Activated CD4-positive, alpha-beta T cell treated with anti-CD3 and anti-CD28 coated beads for 48 hours (primary cell): ENCODE measurements at regions not wholly inside any gene's neighbourhood (a gene's known extent, or its start where the extent isn't known, plus 50 kb on each side); places are given as distances from the start of the nearest gene placed in this dataset.
"Not testable (repeated sequence)": the region's sequence is repeated elsewhere in the genome, so short reads cannot be mapped to it uniquely, and the experiment has no call there.

Experiments
- DNase-seq: peaks from one replicate; pipeline ENCODE4 v3.0.0-alpha.2; 2020

DNA sequence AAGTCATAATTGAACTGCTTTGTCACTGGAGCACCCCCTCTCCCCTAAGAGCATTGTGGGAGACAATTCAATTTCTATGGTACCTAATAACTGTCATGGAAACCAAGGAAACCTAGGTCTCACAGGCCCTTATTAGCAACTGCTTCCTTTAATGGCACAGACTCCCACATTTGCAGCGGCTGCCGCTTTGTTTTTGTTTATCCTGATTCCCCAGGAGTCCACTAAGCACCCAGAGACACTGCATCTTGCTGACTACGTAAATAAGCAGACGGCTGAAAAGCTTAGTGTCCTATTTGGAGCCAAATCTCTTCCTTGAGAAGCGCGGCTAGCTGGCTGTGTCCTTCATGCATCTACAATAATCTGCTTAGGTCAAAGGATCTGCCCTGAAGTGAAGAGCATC, 494.4 kb downstream of the TMA16 start:
- no peak for DNase-seq

GRCh38 chr4:163991298-163991865, 496.9 kb downstream of the TMA16 start:
- DNase-seq, result no peak

GRCh38 chr4:164009435-164009834, 514.9 kb downstream of the TMA16 start:
- DNase-seq, result no peak

- DNase-seq, result no peak
Observed at GRCh38 chr4:164011791-164012190, 517.3 kb downstream of the TMA16 start.

DNA sequence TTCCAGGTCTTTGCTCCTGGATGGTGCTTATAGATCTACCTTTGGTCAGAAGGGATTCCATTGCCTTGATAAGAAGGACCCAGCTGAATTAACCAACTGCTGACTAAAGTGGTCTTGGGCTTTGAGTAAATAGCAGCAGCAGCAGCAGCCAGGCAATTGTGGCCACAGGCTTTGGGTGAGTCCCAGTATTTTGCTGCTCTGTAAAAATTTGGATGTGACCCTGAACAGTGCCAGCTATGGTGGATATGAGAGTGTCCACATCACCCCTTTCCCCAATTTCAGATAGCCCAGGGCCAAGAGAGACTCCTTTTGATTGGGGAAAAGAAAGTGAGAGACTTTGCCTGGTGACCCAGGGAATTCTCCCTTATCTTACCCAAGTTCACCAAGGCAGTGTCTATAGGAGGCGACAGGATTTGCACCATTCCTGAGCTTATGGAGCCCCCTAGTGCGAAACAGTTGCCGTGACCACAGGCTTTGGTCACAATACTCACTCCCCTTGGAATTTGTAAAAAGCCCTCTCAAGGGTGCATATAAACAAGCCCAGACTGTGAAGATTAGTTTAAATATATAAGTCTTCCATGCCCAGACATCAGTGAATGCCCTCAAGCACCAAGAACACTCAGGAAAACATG, 518.0 kb downstream of the TMA16 start:
- DNase-seq, result peak; percentile 19

GRCh38 chr4:164021947-164022346, 527.5 kb downstream of the TMA16 start:
- DNase-seq, result no peak

- no peak for DNase-seq
Observed at GRCh38 chr4:164023214-164023613, 528.7 kb downstream of the TMA16 start.

DNA sequence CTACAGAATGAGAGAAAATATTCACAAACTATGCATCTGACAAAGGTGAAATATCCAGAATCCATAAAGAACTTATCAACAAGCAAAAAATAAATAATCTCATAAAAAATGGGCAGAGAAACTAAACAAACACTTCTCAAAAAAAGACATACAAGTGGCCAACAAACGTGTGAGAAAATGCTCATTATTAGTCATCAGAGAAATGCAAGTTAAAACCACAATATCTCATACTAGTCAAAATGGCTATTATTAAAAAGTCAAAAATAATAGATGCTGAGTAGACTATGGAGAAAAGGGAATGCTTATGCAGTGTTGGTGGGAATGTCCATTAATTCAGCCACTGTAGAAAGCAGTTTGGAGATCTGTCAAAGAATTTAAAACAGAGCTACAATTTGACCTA, 533.3 kb downstream of the TMA16 start:
- no peak for DNase-seq

- DNase-seq, result no peak
Observed at GRCh38 chr4:164039482-164039881, 545.0 kb downstream of the TMA16 start.

- no peak for DNase-seq
Observed at GRCh38 chr4:164056426-164057142, 562.1 kb downstream of the TMA16 start.

DNA sequence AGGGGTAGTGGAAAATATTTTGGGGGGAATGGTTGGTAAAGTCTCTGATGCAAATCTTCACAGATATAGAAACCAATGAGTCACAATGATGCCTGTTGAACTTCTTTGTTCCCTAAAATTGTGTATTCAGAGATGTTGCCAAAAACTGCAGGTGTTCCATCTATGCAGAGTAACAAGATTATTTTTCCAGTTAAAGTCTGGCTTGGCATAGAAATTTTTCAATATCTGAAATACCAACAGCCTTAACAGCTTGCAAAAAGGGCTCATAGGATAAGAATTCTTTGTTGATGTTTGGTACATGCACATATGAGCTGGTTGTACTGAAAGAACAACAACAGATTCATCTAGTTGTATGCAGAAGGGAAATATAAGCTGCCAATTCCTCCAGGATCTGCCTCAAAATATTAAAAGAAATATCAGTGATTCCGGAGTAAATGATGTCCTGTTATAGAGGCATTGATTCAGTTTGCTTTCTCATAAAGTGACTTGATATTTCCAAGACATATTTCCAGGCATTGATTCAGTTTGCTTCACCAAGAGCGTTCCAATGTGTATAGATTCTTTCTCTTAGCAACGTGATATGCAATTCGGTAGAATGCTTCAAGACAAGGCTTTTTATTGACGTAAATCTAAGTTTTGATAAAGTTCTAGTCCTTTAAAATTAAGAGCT, 564.4 kb downstream of the TMA16 start:
- DNase-seq, result no peak

DNA sequence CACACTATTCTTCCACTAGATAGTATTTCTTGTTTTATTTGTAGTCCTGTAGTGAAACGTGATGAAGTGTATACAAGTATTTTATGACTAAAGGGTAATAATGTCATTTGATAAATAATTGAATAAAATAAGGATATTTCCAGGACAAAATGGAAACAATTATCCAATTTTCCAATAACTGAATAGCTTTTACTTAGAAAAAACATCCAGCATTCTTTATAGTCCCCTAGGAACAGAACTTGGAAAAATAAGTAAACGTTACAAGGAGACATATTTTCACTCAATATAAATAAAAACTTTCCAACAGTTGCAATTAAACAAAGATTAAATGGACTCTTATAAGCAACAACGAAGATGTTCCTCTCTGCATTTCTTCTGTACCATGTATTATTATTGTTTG, 566.0 kb downstream of the TMA16 start:
- DNase-seq, result no peak

DNA sequence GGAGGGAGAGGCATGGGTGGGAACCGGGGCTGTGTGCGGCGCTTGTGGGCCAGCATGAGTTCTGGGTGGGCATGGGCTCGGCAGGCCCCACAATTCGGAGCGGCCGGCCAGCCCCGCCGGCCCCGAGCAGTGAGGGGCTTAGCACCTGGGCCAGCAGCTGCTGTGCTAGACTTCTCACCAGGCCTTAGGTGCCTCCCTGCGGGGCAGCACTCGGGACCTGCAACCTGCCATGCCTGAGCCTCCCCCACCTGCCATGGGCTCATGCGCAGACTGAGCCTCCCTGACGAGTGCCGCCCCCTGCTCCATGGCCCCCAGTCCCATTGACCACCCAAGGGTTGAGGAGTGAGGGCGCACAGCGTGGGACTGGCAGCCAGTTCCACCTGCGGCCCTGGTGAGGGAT, 573.9 kb downstream of the TMA16 start:
- no peak for DNase-seq

GRCh38 chr4:164070625-164071024, 576.1 kb downstream of the TMA16 start:
- no peak for DNase-seq

GRCh38 chr4:164081371-164081770, 586.9 kb downstream of the TMA16 start:
- no peak for DNase-seq

DNA sequence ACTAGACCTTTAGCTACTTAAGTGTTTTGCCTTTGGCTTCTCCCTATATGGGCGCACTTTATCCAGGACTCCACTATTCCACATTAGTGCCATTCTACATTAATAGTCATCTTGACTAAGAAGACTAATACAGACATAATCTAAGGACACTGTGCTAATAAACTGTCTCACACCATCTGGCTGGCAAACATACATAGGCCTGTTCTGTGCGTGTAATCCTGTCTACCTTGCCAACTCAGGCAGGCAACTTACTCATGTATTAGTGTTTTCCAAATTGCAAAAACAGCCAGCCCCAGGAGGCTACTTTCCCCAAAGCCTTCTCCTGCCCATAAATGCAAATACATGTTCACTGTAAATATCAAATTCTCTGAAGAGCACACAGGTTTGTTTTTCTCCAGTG, 587.3 kb downstream of the TMA16 start:
- no peak for DNase-seq

GRCh38 chr4:164087733-164088132, 593.2 kb downstream of the TMA16 start:
- DNase-seq, result no peak

GRCh38 chr4:164095313-164096110, 601.0 kb downstream of the TMA16 start:
- DNase-seq, result no peak

DNA sequence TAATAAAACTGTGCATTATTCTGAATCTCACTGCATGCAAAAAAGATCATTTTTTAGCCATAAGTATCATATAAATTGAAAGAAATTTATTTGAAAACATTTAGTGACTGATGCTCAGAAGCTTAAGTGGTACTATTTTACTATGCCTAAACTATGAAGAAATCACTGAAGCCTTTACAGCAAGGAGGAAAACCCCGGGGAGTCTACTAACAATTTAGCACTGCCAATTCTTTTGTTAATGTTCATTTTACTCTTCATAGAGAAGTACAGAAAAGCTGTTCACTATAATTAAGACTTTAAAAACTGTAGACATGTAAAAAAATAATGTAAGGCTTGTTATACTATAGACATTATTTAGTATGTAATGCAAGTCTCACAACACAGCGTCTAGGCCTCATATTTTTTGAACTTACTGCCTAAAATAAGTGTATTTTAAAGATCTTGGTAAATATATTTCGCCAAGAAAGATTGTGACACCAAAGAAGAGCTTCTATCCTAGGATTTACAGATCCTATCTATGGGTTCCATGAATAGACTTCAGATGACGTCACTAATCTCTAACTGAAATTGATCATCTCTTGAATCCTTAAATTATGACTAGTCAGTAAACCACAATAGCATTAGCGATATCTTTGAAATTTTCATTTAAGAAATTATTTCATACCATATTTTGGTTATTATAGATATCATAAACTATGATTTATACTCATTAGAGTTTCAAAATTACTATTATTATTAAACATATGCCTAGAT, 602.5 kb downstream of the TMA16 start:
- DNase-seq, result no peak

- DNase-seq, result not testable (repeated sequence)
Observed at GRCh38 chr4:164100741-164101365, 606.4 kb downstream of the TMA16 start.

DNA sequence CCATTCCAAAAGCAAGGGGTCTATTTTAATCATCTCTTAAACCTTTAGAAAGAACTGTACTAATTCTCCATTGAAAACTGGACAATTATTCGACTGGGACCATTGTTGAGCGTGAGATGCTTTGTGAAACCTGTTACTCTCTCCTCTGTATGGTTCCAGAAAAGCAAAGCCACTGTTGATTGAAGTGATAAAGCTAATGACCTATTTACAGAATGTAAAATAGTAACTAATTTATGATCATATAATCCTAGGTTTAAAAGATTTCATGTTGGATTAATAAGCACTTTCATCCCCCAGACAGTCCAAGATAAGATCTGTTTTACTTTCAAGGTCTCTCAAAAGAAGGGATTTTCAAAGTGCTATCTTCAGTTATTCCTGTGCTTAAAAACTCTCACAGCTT, 614.5 kb downstream of the TMA16 start:
- no peak for DNase-seq

GRCh38 chr4:164109503-164109902, 615.0 kb downstream of the TMA16 start:
- DNase-seq, result no peak
